Fibroblast of lung (primary cell): ENCODE measurements at regions not wholly inside any gene's neighbourhood (a gene's known extent, or its start where the extent isn't known, plus 50 kb on each side); places are given as distances from the start of the nearest gene placed in this dataset.

Experiments used
- DNase-seq, 2 donors: peaks; one replicate each; pipeline versions ENCODE4 v3.0.0 to v3.0.0-alpha.2; 2010; ENCODE audit warnings: low read depth in 2 of 2
- H2AFZ ChIP-seq: 2 replicates; pipeline ENCODE4 v1.5.1; 2012; ENCODE audit warnings: low read length, control low read depth, inconsistent platforms
- H3K27ac ChIP-seq: 2 replicates; pipeline ENCODE4 v1.5.1; 2011; ENCODE audit warnings: low read length, control low read depth; ENCODE audit not compliant: insufficient read depth
- H3K27me3 ChIP-seq: 2 replicates; pipeline ENCODE4 v1.5.1; 2011; ENCODE audit warnings: mild to moderate bottlenecking, low read length; ENCODE audit not compliant: control insufficient read depth, insufficient read depth
- H3K36me3 ChIP-seq: 2 replicates; pipeline ENCODE4 v1.5.1; 2011; ENCODE audit warnings: low read length; ENCODE audit not compliant: control insufficient read depth, insufficient read depth
- H3K4me1 ChIP-seq: 2 replicates; pipeline ENCODE4 v1.5.1; 2011; ENCODE audit warnings: low read length; ENCODE audit not compliant: control insufficient read depth, insufficient read depth; ENCODE audit errors: extremely low read depth
- H3K4me2 ChIP-seq: 2 replicates; pipeline ENCODE4 v1.5.1; 2011; ENCODE audit warnings: low read length, control low read depth; ENCODE audit not compliant: insufficient read depth; ENCODE audit errors: extremely low read depth
- H3K4me3 ChIP-seq, 4 experiments: fragments of 200-600 bp in 1 of 4; sonication (generic) in 1 of 4; replicated peaks in 1 of 4; 2 replicates each; pipeline ENCODE4 v1.5.1; 2011 to 2016; ENCODE audit warnings: low read length in 4 of 4, low read depth in 3 of 4, mild to moderate bottlenecking in 3 of 4, control low read depth in 2 of 4, inconsistent platforms in 1 of 4, mixed read lengths in 1 of 4; ENCODE audit not compliant: insufficient read depth in 1 of 4; ENCODE audit errors: control extremely low read depth in 1 of 4
- H3K79me2 ChIP-seq: 2 replicates; pipeline ENCODE4 v1.5.1; 2012; ENCODE audit warnings: mild to moderate bottlenecking, low read length, inconsistent platforms; ENCODE audit not compliant: control insufficient read depth, insufficient read depth
- H3K9ac ChIP-seq: 2 replicates; pipeline ENCODE4 v1.5.1; 2011; ENCODE audit warnings: mild to moderate bottlenecking, low read length, control low read depth; ENCODE audit not compliant: insufficient read depth
- H3K9me3 ChIP-seq: 2 replicates; pipeline ENCODE4 v1.5.1; 2012; ENCODE audit warnings: low read depth, low read length; ENCODE audit not compliant: control insufficient read depth, insufficient read depth
- H4K20me1 ChIP-seq: 2 replicates; pipeline ENCODE4 v1.5.1; 2011; ENCODE audit warnings: low read length; ENCODE audit not compliant: control insufficient read depth, insufficient read depth; ENCODE audit errors: extremely low read depth
- EZH2 ChIP-seq: IDR thresholded peaks from 2 replicates; pipeline ENCODE4 v1.5.1; 2012; ENCODE audit warnings: low read length, control low read depth, mild to moderate bottlenecking; ENCODE audit errors: missing control alignments
- TF ChIP-seq, protein P1 (sequence below), 2 donors: IDR thresholded peaks in 1 of 2; conservative IDR thresholded peaks in 1 of 2; 1 replicate in 1 of 2; 2 replicates in 1 of 2; pipeline ENCODE4 v1.5.1; 2011 to 2012; ENCODE audit warnings: low read length in 2 of 2, control low read depth in 1 of 2, inconsistent platforms in 1 of 2, low read depth in 1 of 2, mild to moderate bottlenecking in 1 of 2

DNA sequence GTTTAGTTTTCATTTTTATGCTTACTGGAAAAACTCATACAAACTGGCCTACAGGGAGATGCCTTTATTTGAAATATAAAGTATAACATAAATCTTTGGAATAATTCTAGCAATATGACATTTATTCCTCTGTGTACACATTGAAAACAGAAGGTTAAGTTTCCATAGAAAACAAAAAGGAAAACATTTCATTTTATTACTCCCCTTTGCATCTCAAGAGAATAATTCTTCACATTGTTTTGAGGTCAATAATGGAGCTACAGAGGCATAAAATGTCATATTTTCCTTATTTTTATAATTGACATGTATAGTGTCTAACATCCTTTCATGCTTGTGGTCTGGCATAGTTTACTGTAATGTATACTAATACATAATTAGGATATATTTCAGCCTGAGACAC is 187.6 kb upstream of the AGTR1 start:
- Histone ChIP-seq H3K4me3 (no peak overlapping the region), H3K9me3 (no peaks in the 10 kb centered on the region), H3K36me3 (no peaks in the 10 kb centered on the region), H3K27ac (no peak overlapping the region), H3K4me2 (no peak overlapping the region), H2AFZ (no peak overlapping the region), H3K79me2 (no peaks in the 10 kb centered on the region), H4K20me1 (no peaks in the 10 kb centered on the region), H3K4me1 (no peaks in the 10 kb centered on the region), H3K27me3 (no peaks in the 10 kb centered on the region), H3K9ac (no peak overlapping the region)
- DNase-seq, result no peak
- no peak for TF ChIP-seq EZH2
- TF ChIP-seq, protein P1, sequence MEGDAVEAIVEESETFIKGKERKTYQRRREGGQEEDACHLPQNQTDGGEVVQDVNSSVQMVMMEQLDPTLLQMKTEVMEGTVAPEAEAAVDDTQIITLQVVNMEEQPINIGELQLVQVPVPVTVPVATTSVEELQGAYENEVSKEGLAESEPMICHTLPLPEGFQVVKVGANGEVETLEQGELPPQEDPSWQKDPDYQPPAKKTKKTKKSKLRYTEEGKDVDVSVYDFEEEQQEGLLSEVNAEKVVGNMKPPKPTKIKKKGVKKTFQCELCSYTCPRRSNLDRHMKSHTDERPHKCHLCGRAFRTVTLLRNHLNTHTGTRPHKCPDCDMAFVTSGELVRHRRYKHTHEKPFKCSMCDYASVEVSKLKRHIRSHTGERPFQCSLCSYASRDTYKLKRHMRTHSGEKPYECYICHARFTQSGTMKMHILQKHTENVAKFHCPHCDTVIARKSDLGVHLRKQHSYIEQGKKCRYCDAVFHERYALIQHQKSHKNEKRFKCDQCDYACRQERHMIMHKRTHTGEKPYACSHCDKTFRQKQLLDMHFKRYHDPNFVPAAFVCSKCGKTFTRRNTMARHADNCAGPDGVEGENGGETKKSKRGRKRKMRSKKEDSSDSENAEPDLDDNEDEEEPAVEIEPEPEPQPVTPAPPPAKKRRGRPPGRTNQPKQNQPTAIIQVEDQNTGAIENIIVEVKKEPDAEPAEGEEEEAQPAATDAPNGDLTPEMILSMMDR (conservative IDR thresholded peaks at IDR 0.05 in 1 of 2, IDR thresholded peaks at IDR 0.05 in 1 of 2; ENCODE audit: low read depth in 1 of 2, low read length in 2 of 2), result no peak

DNA sequence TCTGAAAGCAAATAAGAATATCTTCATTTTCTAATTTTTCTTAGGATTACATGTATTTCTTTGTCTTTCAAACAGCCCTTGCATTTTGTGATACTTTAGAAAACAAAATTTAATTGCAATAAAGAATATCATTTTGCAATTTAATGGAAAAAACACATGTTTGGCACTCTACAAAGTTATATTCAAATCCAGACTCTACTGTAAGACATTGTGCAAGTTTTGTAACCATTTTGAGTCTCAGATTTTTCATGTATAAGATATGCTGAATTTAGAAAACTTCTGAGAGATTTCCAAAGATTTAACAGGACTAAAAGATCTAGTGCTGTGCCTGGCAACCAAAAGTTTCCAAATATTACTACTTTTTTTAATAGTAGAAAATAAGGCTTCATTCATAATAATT is 187.1 kb upstream of the AGTR1 start:
- no peaks in the 10 kb centered on the region for H3K79me2 ChIP-seq
- no peak overlapping the region for H3K27ac ChIP-seq
- H3K4me2 ChIP-seq, result no peak overlapping the region
- no peaks in the 10 kb centered on the region for H3K27me3 ChIP-seq
- H4K20me1 ChIP-seq, result no peaks in the 10 kb centered on the region
- H3K4me3 ChIP-seq, result no peak overlapping the region
- no peaks in the 10 kb centered on the region for H3K9me3 ChIP-seq
- no peaks in the 10 kb centered on the region for H3K4me1 ChIP-seq
- TF ChIP-seq, protein P1 (conservative IDR thresholded peaks at IDR 0.05 in 1 of 2, IDR thresholded peaks at IDR 0.05 in 1 of 2; ENCODE audit: low read depth in 1 of 2, low read length in 2 of 2), result no peak
- TF ChIP-seq EZH2, result no peak
- H2AFZ ChIP-seq, result no peak overlapping the region
- no peaks in the 10 kb centered on the region for H3K36me3 ChIP-seq
- DNase-seq, result no peak
- no peak overlapping the region for H3K9ac ChIP-seq

DNA sequence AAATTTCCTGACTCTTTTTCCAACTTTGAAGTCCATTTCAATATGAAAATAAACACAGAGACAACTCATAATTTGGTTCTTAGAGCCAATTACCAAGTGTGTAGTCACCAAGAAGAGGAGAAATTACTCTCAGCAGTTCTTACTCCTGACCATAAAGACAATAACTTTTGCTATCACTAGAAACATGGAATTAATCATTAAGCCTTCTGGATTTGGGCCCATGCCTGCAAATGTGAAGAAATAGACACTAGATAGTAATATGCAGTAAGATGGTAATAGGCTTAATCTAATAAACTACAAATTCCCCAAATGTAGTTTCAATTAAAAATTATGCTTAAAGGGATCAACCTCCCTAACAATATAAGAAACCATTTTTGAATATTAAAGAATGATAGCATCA is 185.1 kb upstream of the AGTR1 start:
- Histone ChIP-seq H3K27ac (no peak overlapping the region), H3K9me3 (no peaks in the 10 kb centered on the region), H3K79me2 (no peaks in the 10 kb centered on the region), H3K36me3 (no peaks in the 10 kb centered on the region), H4K20me1 (no peaks in the 10 kb centered on the region), H3K9ac (no peak overlapping the region), H3K4me2 (no peak overlapping the region), H2AFZ (no peak overlapping the region), H3K4me1 (no peaks in the 10 kb centered on the region), H3K27me3 (no peaks in the 10 kb centered on the region), H3K4me3 (no peak overlapping the region)
- TF ChIP-seq EZH2, result no peak
- TF ChIP-seq, protein P1 (conservative IDR thresholded peaks at IDR 0.05 in 1 of 2, IDR thresholded peaks at IDR 0.05 in 1 of 2; ENCODE audit: low read depth in 1 of 2, low read length in 2 of 2), result no peak
- DNase-seq, result peak in 1 of 2 donors; percentile 1
